Thyroid gland (tissue), 4 donors: ENCODE measurements at regions not wholly inside any gene's neighbourhood (a gene's known extent, or its start where the extent isn't known, plus 50 kb on each side); places are given as distances from the start of the nearest gene placed in this dataset.

ENCODE experiments used
- POLR2A ChIP-seq, 2 donors: fragments of 450-650 bp; IDR thresholded peaks; one replicate each; pipeline ENCODE4 v1.6.1; 2017; ENCODE audit warnings: antibody characterized with exemption in 2 of 2, mild to moderate bottlenecking in 2 of 2, moderate library complexity in 1 of 2
- TF ChIP-seq, protein P1 (sequence below), 6 experiments: fragments of 200-600 bp in 3 of 6; fragments of 450-650 bp in 3 of 6; sonication (generic) in 3 of 6; IDR thresholded peaks; one replicate each; pipeline ENCODE4 v1.5.1; 2016 to 2019; ENCODE audit warnings: antibody characterized with exemption in 6 of 6, mild to moderate bottlenecking in 2 of 6, inconsistent platforms in 1 of 6, moderate library complexity in 1 of 6

DNA sequence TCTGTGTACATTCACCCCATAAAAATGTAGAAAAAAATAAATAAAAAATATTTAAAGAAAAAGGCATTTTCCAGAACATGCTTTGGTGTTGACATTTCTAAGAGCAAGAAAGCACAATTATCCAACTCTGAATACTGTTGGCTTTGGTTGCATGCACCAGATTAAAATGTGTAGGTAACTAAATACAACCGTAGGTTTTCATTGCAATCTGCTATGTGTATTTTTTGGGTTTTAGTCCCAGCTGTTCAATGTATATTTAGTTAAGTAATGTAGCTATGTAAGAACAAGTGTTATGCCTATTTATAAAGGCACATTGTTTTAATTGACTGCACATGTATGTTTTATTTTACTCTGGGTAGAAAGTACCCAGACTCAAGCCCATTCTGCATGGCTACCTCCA, 108.1 kb upstream of the PAQR3 start:
- no peak for TF ChIP-seq POLR2A (IDR thresholded peaks at IDR 0.05)
- TF ChIP-seq, protein P1, sequence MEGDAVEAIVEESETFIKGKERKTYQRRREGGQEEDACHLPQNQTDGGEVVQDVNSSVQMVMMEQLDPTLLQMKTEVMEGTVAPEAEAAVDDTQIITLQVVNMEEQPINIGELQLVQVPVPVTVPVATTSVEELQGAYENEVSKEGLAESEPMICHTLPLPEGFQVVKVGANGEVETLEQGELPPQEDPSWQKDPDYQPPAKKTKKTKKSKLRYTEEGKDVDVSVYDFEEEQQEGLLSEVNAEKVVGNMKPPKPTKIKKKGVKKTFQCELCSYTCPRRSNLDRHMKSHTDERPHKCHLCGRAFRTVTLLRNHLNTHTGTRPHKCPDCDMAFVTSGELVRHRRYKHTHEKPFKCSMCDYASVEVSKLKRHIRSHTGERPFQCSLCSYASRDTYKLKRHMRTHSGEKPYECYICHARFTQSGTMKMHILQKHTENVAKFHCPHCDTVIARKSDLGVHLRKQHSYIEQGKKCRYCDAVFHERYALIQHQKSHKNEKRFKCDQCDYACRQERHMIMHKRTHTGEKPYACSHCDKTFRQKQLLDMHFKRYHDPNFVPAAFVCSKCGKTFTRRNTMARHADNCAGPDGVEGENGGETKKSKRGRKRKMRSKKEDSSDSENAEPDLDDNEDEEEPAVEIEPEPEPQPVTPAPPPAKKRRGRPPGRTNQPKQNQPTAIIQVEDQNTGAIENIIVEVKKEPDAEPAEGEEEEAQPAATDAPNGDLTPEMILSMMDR (IDR thresholded peaks at IDR 0.05): no peak
